Activated T-helper 1 cell treated with anti-CD3 and anti-CD28 coated beads, Interleukin-12 subunit alpha, Interleukin-12 subunit beta, Interleukin-2, Interleukin-4 antibody, amounts not matched to agents 30 ng/mL and 10 ng/mL and 1 ng/mL, durations not matched to agents 14 hours and 24 hours and 36 hours (primary cell): ENCODE measurements at regions not wholly inside any gene's neighbourhood (a gene's known extent, or its start where the extent isn't known, plus 50 kb on each side); places are given as distances from the start of the nearest gene placed in this dataset.

Experiments
- DNase-seq: peaks from one replicate; pipeline ENCODE4 v3.0.0; 2021; ENCODE audit warnings: low spot score
- H3K27ac Mint-ChIP-seq: one replicate; pipeline ENCODE4 v1.8.0; 2021; ENCODE audit warnings: mild to moderate bottlenecking, mixed read lengths
- H3K27me3 Mint-ChIP-seq: one replicate; pipeline ENCODE4 v1.8.0; 2022; ENCODE audit warnings: mild to moderate bottlenecking, moderate library complexity, mixed read lengths; ENCODE audit not compliant: insufficient read depth
- H3K36me3 Mint-ChIP-seq: one replicate; pipeline ENCODE4 v1.8.0; 2021; ENCODE audit warnings: low read depth, mixed read lengths
- H3K4me1 Mint-ChIP-seq: one replicate; pipeline ENCODE4 v1.8.0; 2021; ENCODE audit warnings: low read depth, mixed read lengths
- H3K4me3 Mint-ChIP-seq: one replicate; pipeline ENCODE4 v1.8.0; 2021; ENCODE audit warnings: mild to moderate bottlenecking, moderate library complexity, mixed read lengths
- H3K9me3 Mint-ChIP-seq: one replicate; pipeline ENCODE4 v1.8.0; 2021; ENCODE audit warnings: mixed read lengths
- intact Hi-C: fragments of 100-400 bp; cut with micrococcal nuclease; formaldehyde crosslinking; loops from one replicate; pipeline ENCODE4 v1.15.1; 2024

GRCh38 chr10:84783909-84784308, 455.5 kb downstream of the CCSER2 start:
- Mint-ChIP-seq H3K4me3 (no peak overlapping the region), H3K36me3 (no peaks in the 10 kb centered on the region), H3K27ac (no peak overlapping the region), H3K4me1 (no peaks in the 10 kb centered on the region), H3K27me3 (no peaks in the 10 kb centered on the region), H3K9me3 (no peaks in the 10 kb centered on the region)
- DNase-seq = no peak
- intact Hi-C loops = loop anchor here (5.0 kb wide), 1 partner anchor 1593 kb away; no protein-coding TSS in a partner anchor

- Mint-ChIP-seq H3K4me1 (no peaks in the 10 kb centered on the region), H3K36me3 (no peaks in the 10 kb centered on the region), H3K27me3 (no peaks in the 10 kb centered on the region), H3K4me3 (no peak overlapping the region), H3K27ac (no peak overlapping the region), H3K9me3 (no peaks in the 10 kb centered on the region)
- intact Hi-C loops = loop anchor here (5.0 kb wide), 1 partner anchor 1593 kb away; no protein-coding TSS in a partner anchor
- DNase-seq = no peak
These were observed 456.4 kb downstream of the CCSER2 start for GRCh38 chr10:84784749-84785148.

GRCh38 chr10:84789026-84789425, 460.6 kb downstream of the CCSER2 start:
- intact Hi-C loops = no loop called here
- no peak overlapping the region for H3K4me3 Mint-ChIP-seq
- no peaks in the 10 kb centered on the region for H3K36me3 Mint-ChIP-seq
- no peak overlapping the region for H3K27ac Mint-ChIP-seq
- no peaks in the 10 kb centered on the region for H3K9me3 Mint-ChIP-seq
- H3K27me3 Mint-ChIP-seq = no peaks in the 10 kb centered on the region
- no peak for DNase-seq
- no peaks in the 10 kb centered on the region for H3K4me1 Mint-ChIP-seq

GRCh38 chr10:84798312-84798711, 469.9 kb downstream of the CCSER2 start:
- no peaks in the 10 kb centered on the region for H3K36me3 Mint-ChIP-seq
- H3K27ac Mint-ChIP-seq = no peak overlapping the region
- H3K4me1 Mint-ChIP-seq = no peaks in the 10 kb centered on the region
- no peak overlapping the region for H3K4me3 Mint-ChIP-seq
- peaks cover 2% of the 10 kb centered on the region for H3K27me3 Mint-ChIP-seq
- H3K9me3 Mint-ChIP-seq = no peaks in the 10 kb centered on the region
- DNase-seq = no peak
- intact Hi-C loops = no loop called here

GRCh38 chr10:84801156-84801555, 472.8 kb downstream of the CCSER2 start:
- Mint-ChIP-seq H3K36me3 (no peaks in the 10 kb centered on the region), H3K9me3 (no peaks in the 10 kb centered on the region), H3K4me1 (no peaks in the 10 kb centered on the region), H3K27me3 (peaks cover 2% of the 10 kb centered on the region), H3K27ac (no peak overlapping the region), H3K4me3 (no peak overlapping the region)
- intact Hi-C loops = no loop called here
- DNase-seq = no peak

GRCh38 chr10:84801916-84802315, 473.5 kb downstream of the CCSER2 start:
- H3K9me3 Mint-ChIP-seq = no peaks in the 10 kb centered on the region
- H3K36me3 Mint-ChIP-seq = no peaks in the 10 kb centered on the region
- H3K4me3 Mint-ChIP-seq = no peak overlapping the region
- DNase-seq = no peak
- H3K27ac Mint-ChIP-seq = no peak overlapping the region
- peaks cover 2% of the 10 kb centered on the region for H3K27me3 Mint-ChIP-seq
- H3K4me1 Mint-ChIP-seq = no peaks in the 10 kb centered on the region
- intact Hi-C loops = no loop called here

GRCh38 chr10:84805149-84805548, 476.8 kb downstream of the CCSER2 start:
- Mint-ChIP-seq H3K4me3 (no peak overlapping the region), H3K27ac (no peak overlapping the region), H3K4me1 (no peaks in the 10 kb centered on the region), H3K36me3 (no peaks in the 10 kb centered on the region), H3K27me3 (no peaks in the 10 kb centered on the region), H3K9me3 (no peaks in the 10 kb centered on the region)
- intact Hi-C loops = no loop called here
- no peak for DNase-seq

GRCh38 chr10:84811113-84811512, 482.7 kb downstream of the CCSER2 start:
- H3K27me3 Mint-ChIP-seq = no peaks in the 10 kb centered on the region
- intact Hi-C loops = no loop called here
- H3K27ac Mint-ChIP-seq = no peak overlapping the region
- no peaks in the 10 kb centered on the region for H3K36me3 Mint-ChIP-seq
- DNase-seq = no peak
- no peaks in the 10 kb centered on the region for H3K4me1 Mint-ChIP-seq
- H3K4me3 Mint-ChIP-seq = no peak overlapping the region
- H3K9me3 Mint-ChIP-seq = no peaks in the 10 kb centered on the region

- DNase-seq = no peak
- Mint-ChIP-seq H3K4me3 (no peak overlapping the region), H3K4me1 (no peaks in the 10 kb centered on the region), H3K36me3 (no peaks in the 10 kb centered on the region), H3K9me3 (no peaks in the 10 kb centered on the region), H3K27me3 (no peaks in the 10 kb centered on the region), H3K27ac (no peak overlapping the region)
- intact Hi-C loops = no loop called here
These were observed 490.6 kb downstream of the CCSER2 start for GRCh38 chr10:84818961-84819360.

- DNase-seq = no peak
- Mint-ChIP-seq H3K36me3 (no peaks in the 10 kb centered on the region), H3K4me3 (no peak overlapping the region), H3K27me3 (no peaks in the 10 kb centered on the region), H3K9me3 (no peaks in the 10 kb centered on the region), H3K4me1 (no peaks in the 10 kb centered on the region), H3K27ac (no peak overlapping the region)
- intact Hi-C loops = no loop called here
These were observed 491.7 kb downstream of the CCSER2 start for GRCh38 chr10:84820120-84820519.

- Mint-ChIP-seq H3K4me1 (no peaks in the 10 kb centered on the region), H3K27me3 (no peaks in the 10 kb centered on the region), H3K36me3 (no peaks in the 10 kb centered on the region), H3K27ac (no peak overlapping the region), H3K9me3 (no peaks in the 10 kb centered on the region), H3K4me3 (no peak overlapping the region)
- intact Hi-C loops = no loop called here
- no peak for DNase-seq
These were observed 492.2 kb downstream of the CCSER2 start for GRCh38 chr10:84820596-84820995.

GRCh38 chr10:84822931-84823630, 494.7 kb downstream of the CCSER2 start:
- Mint-ChIP-seq H3K4me1 (no peaks in the 10 kb centered on the region), H3K4me3 (no peak overlapping the region), H3K27ac (no peak overlapping the region)

GRCh38 chr10:84824525-84824924, 496.1 kb downstream of the CCSER2 start:
- H3K4me3 Mint-ChIP-seq = no peak overlapping the region
- H3K4me1 Mint-ChIP-seq = no peaks in the 10 kb centered on the region
- intact Hi-C loops = no loop called here
- H3K9me3 Mint-ChIP-seq = no peaks in the 10 kb centered on the region
- no peaks in the 10 kb centered on the region for H3K36me3 Mint-ChIP-seq
- no peak overlapping the region for H3K27ac Mint-ChIP-seq
- DNase-seq = no peak
- no peaks in the 10 kb centered on the region for H3K27me3 Mint-ChIP-seq

More at GRCh38 chr10:84822931-84823630, 494.7 kb downstream of the CCSER2 start:
- Mint-ChIP-seq H3K27me3 (no peaks in the 10 kb centered on the region), H3K9me3 (no peaks in the 10 kb centered on the region), H3K36me3 (no peaks in the 10 kb centered on the region)
- intact Hi-C loops = no loop called here
- no peak for DNase-seq

- intact Hi-C loops = no loop called here
- H3K27me3 Mint-ChIP-seq = no peaks in the 10 kb centered on the region
- H3K4me3 Mint-ChIP-seq = no peak overlapping the region
- DNase-seq = no peak
- no peaks in the 10 kb centered on the region for H3K4me1 Mint-ChIP-seq
- H3K36me3 Mint-ChIP-seq = no peaks in the 10 kb centered on the region
- no peak overlapping the region for H3K27ac Mint-ChIP-seq
- no peaks in the 10 kb centered on the region for H3K9me3 Mint-ChIP-seq
These were observed 496.9 kb downstream of the CCSER2 start for GRCh38 chr10:84825330-84825729.
